ENCODE measurements at regions not wholly inside any gene's neighbourhood (a gene's known extent, or its start where the extent isn't known, plus 50 kb on each side); places are given as distances from the start of the nearest gene placed in this dataset.

GRCh38 chr15:77798151-77798835, 165.6 kb upstream of the LINGO1 start:
- no peaks in the 10 kb centered on the region for H3K36me3 Mint-ChIP-seq
- no peaks in the 10 kb centered on the region for H3K4me1 Mint-ChIP-seq
- peaks cover 0 to 2% of the 10 kb centered on the region in 2 donors for H3K9me3 Mint-ChIP-seq
- no peak for ATAC-seq (replicated peaks)
- no peak for DNase-seq
- H3K27me3 Mint-ChIP-seq = peaks cover 22% of the 10 kb centered on the region in 2 donors
- no peak overlapping the region for H3K27ac Mint-ChIP-seq
- H3K4me3 Mint-ChIP-seq = no peak overlapping the region

GRCh38 chr15:77797270-77797669, 164.6 kb upstream of the LINGO1 start:
- peaks cover 15 to 22% of the 10 kb centered on the region in 2 donors for H3K27me3 Mint-ChIP-seq
- H3K4me1 Mint-ChIP-seq = no peaks in the 10 kb centered on the region
- ATAC-seq (replicated peaks) (no peak), DNase-seq (no peak)
- H3K9me3 Mint-ChIP-seq = peaks cover 0 to 2% of the 10 kb centered on the region in 2 donors
- H3K36me3 Mint-ChIP-seq = no peaks in the 10 kb centered on the region
- H3K4me3 Mint-ChIP-seq = no peak overlapping the region
- no peak overlapping the region for H3K27ac Mint-ChIP-seq

- ATAC-seq (replicated peaks) (no peak), DNase-seq (no peak)
- Mint-ChIP-seq H3K4me1 (no peaks in the 10 kb centered on the region), H3K36me3 (no peaks in the 10 kb centered on the region), H3K27ac (no peak overlapping the region), H3K9me3 (peaks cover 0 to 2% of the 10 kb centered on the region in 2 donors), H3K4me3 (no peak overlapping the region), H3K27me3 (peaks cover 15 to 24% of the 10 kb centered on the region in 2 donors)
Observed at GRCh38 chr15:77796046-77796729, 163.5 kb upstream of the LINGO1 start.

GRCh38 chr15:77795446-77795845, 162.7 kb upstream of the LINGO1 start:
- no peak for ATAC-seq (replicated peaks)
- Mint-ChIP-seq H3K4me3 (no peak overlapping the region), H3K9me3 (no peaks in the 10 kb centered on the region), H3K36me3 (no peaks in the 10 kb centered on the region), H3K27me3 (peaks cover 15 to 28% of the 10 kb centered on the region in 2 donors), H3K4me1 (no peaks in the 10 kb centered on the region), H3K27ac (no peak overlapping the region)
- no peak for DNase-seq

- H3K4me1 Mint-ChIP-seq = no peaks in the 10 kb centered on the region
- no peak overlapping the region for H3K27ac Mint-ChIP-seq
- peaks cover 26 to 28% of the 10 kb centered on the region in 2 donors for H3K27me3 Mint-ChIP-seq
- ATAC-seq (replicated peaks) (no peak), DNase-seq (no peak)
- H3K36me3 Mint-ChIP-seq = no peaks in the 10 kb centered on the region
- H3K4me3 Mint-ChIP-seq = no peak overlapping the region
- no peaks in the 10 kb centered on the region for H3K9me3 Mint-ChIP-seq
Observed at GRCh38 chr15:77791941-77792340, 159.2 kb upstream of the LINGO1 start.

GRCh38 chr15:77790481-77790880, 157.8 kb upstream of the LINGO1 start:
- Mint-ChIP-seq H3K4me1 (no peaks in the 10 kb centered on the region), H3K9me3 (no peaks in the 10 kb centered on the region)
- no peak for ATAC-seq (replicated peaks)

GRCh38 chr15:77786956-77787355, 154.2 kb upstream of the LINGO1 start:
- Mint-ChIP-seq H3K36me3 (no peaks in the 10 kb centered on the region), H3K9me3 (no peaks in the 10 kb centered on the region), H3K4me1 (no peaks in the 10 kb centered on the region), H3K27ac (no peak overlapping the region), H3K27me3 (peaks cover 24 to 25% of the 10 kb centered on the region in 2 donors), H3K4me3 (no peak overlapping the region)
- DNase-seq = no peak
- no peak for ATAC-seq (replicated peaks)

More at GRCh38 chr15:77790481-77790880, 157.8 kb upstream of the LINGO1 start:
- Mint-ChIP-seq H3K4me3 (no peak overlapping the region), H3K27me3 (peaks cover 21 to 26% of the 10 kb centered on the region in 2 donors), H3K27ac (no peak overlapping the region), H3K36me3 (no peaks in the 10 kb centered on the region)
- no peak for DNase-seq

- Mint-ChIP-seq H3K4me1 (no peaks in the 10 kb centered on the region), H3K9me3 (no peaks in the 10 kb centered on the region), H3K27me3 (peaks cover 23 to 25% of the 10 kb centered on the region in 2 donors), H3K27ac (no peak overlapping the region), H3K4me3 (no peak overlapping the region), H3K36me3 (no peaks in the 10 kb centered on the region)
- DNase-seq (no peak), ATAC-seq (replicated peaks) (no peak)
Observed at GRCh38 chr15:77786181-77786890, 153.6 kb upstream of the LINGO1 start.

- peaks cover 19 to 24% of the 10 kb centered on the region in 2 donors for H3K27me3 Mint-ChIP-seq
- H3K4me1 Mint-ChIP-seq = no peaks in the 10 kb centered on the region
- no peaks in the 10 kb centered on the region for H3K36me3 Mint-ChIP-seq
- peak; percentile 42 to 53 for ATAC-seq (replicated peaks)
- no peak overlapping the region for H3K4me3 Mint-ChIP-seq
- H3K27ac Mint-ChIP-seq = no peak overlapping the region
- peaks cover 8 to 9% of the 10 kb centered on the region in 2 donors for H3K9me3 Mint-ChIP-seq
- DNase-seq = no peak
Observed at GRCh38 chr15:77784361-77785292, 151.9 kb upstream of the LINGO1 start.

- H3K4me1 Mint-ChIP-seq = no peaks in the 10 kb centered on the region
- H3K4me3 Mint-ChIP-seq = no peak overlapping the region
- H3K27me3 Mint-ChIP-seq = peaks cover 19 to 24% of the 10 kb centered on the region in 2 donors
- H3K36me3 Mint-ChIP-seq = no peaks in the 10 kb centered on the region
- ATAC-seq (replicated peaks) (no peak), DNase-seq (no peak)
- H3K27ac Mint-ChIP-seq = no peak overlapping the region
- peaks cover 8 to 10% of the 10 kb centered on the region in 2 donors for H3K9me3 Mint-ChIP-seq
Observed at GRCh38 chr15:77783636-77784035, 150.9 kb upstream of the LINGO1 start.

GRCh38 chr15:77782691-77783090, 150.0 kb upstream of the LINGO1 start:
- H3K27ac Mint-ChIP-seq = no peak overlapping the region
- ATAC-seq (replicated peaks) = no peak
- H3K4me3 Mint-ChIP-seq = no peak overlapping the region

GRCh38 chr15:77781946-77782240, 149.2 kb upstream of the LINGO1 start:
- no peak for DNase-seq
- H3K4me1 Mint-ChIP-seq = no peaks in the 10 kb centered on the region
- ATAC-seq (replicated peaks) = no peak
- H3K27me3 Mint-ChIP-seq = peaks cover 9 to 18% of the 10 kb centered on the region in 2 donors
- H3K27ac Mint-ChIP-seq = no peak overlapping the region
- H3K4me3 Mint-ChIP-seq = no peak overlapping the region
- peaks cover 8 to 16% of the 10 kb centered on the region in 2 donors for H3K9me3 Mint-ChIP-seq
- H3K36me3 Mint-ChIP-seq = no peaks in the 10 kb centered on the region

More at GRCh38 chr15:77782691-77783090, 150.0 kb upstream of the LINGO1 start:
- Mint-ChIP-seq H3K27me3 (peaks cover 12 to 18% of the 10 kb centered on the region in 2 donors), H3K36me3 (no peaks in the 10 kb centered on the region), H3K9me3 (peaks cover 8 to 16% of the 10 kb centered on the region in 2 donors), H3K4me1 (no peaks in the 10 kb centered on the region)
- no peak for DNase-seq

GRCh38 chr15:77781151-77781945, 148.6 kb upstream of the LINGO1 start:
- H3K4me1 Mint-ChIP-seq = no peaks in the 10 kb centered on the region
- H3K36me3 Mint-ChIP-seq = no peaks in the 10 kb centered on the region
- peaks cover 9 to 18% of the 10 kb centered on the region in 2 donors for H3K27me3 Mint-ChIP-seq
- no peak for ATAC-seq (replicated peaks)
- H3K27ac Mint-ChIP-seq = no peak overlapping the region
- H3K4me3 Mint-ChIP-seq = no peak overlapping the region
- peaks cover 8 to 16% of the 10 kb centered on the region in 2 donors for H3K9me3 Mint-ChIP-seq
- DNase-seq = no peak
